HG02840 (cell line): ENCODE measurements at regions not wholly inside any gene's neighbourhood (a gene's known extent, or its start where the extent isn't known, plus 50 kb on each side); places are given as distances from the start of the nearest gene placed in this dataset.
"Not testable (repeated sequence)": the region's sequence is repeated elsewhere in the genome, so short reads cannot be mapped to it uniquely, and the experiment has no call there.

Experiments used
- ATAC-seq: cut with Tn5 transposase; IDR thresholded peaks from one replicate; pipeline ENCODE4 v1.9.1; 2021; ENCODE audit warnings: mild to moderate bottlenecking, moderate library complexity, moderate number of reproducible peaks; ENCODE audit not compliant: unreplicated experiment, low FRiP score

GRCh38 chr2:122352151-122352550 lies 596.7 kb downstream of the TSN start:
- not testable (repeated sequence) for ATAC-seq

- ATAC-seq = no peak
Observed at GRCh38 chr2:122357998-122358397, 602.5 kb downstream of the TSN start.

- ATAC-seq = no peak
Observed at GRCh38 chr2:122358729-122359128, 603.3 kb downstream of the TSN start.

GRCh38 chr2:122363885-122364284 lies 608.4 kb downstream of the TSN start:
- ATAC-seq = no peak

- no peak for ATAC-seq
Observed at GRCh38 chr2:122366427-122366826, 611.0 kb downstream of the TSN start.

- no peak for ATAC-seq
Observed at GRCh38 chr2:122366969-122367645, 611.7 kb downstream of the TSN start.

- no peak for ATAC-seq
Observed at GRCh38 chr2:122367646-122368010, 612.2 kb downstream of the TSN start.

- ATAC-seq = no peak
Observed at GRCh38 chr2:122368576-122369243, 613.3 kb downstream of the TSN start.

GRCh38 chr2:122378521-122378920 lies 623.1 kb downstream of the TSN start:
- no peak for ATAC-seq

- no peak for ATAC-seq
Observed at GRCh38 chr2:122384768-122385333, 629.4 kb downstream of the TSN start.

- no peak for ATAC-seq
Observed at GRCh38 chr2:122388208-122388607, 632.8 kb downstream of the TSN start.

GRCh38 chr2:122389694-122390093 lies 634.2 kb downstream of the TSN start:
- no peak for ATAC-seq

- no peak for ATAC-seq
Observed at GRCh38 chr2:122390406-122390805, 635.0 kb downstream of the TSN start.

GRCh38 chr2:122391726-122392125 lies 636.3 kb downstream of the TSN start:
- no peak for ATAC-seq

GRCh38 chr2:122395687-122396086 lies 640.2 kb downstream of the TSN start:
- ATAC-seq = no peak

- ATAC-seq = no peak
Observed at GRCh38 chr2:122411231-122411630, 655.8 kb downstream of the TSN start.

GRCh38 chr2:122412360-122412759 lies 656.9 kb downstream of the TSN start:
- no peak for ATAC-seq

- no peak for ATAC-seq
Observed at GRCh38 chr2:122414902-122415301, 659.5 kb downstream of the TSN start.

- no peak for ATAC-seq
Observed at GRCh38 chr2:122417114-122417513, 661.7 kb downstream of the TSN start.

GRCh38 chr2:122421775-122422174 lies 666.3 kb downstream of the TSN start:
- ATAC-seq = no peak

- no peak for ATAC-seq
Observed at GRCh38 chr2:122422384-122422991, 667.0 kb downstream of the TSN start.

- no peak for ATAC-seq
Observed at GRCh38 chr2:122423934-122424333, 668.5 kb downstream of the TSN start.
